ENCODE measurements at regions not wholly inside any gene's neighbourhood (a gene's known extent, or its start where the extent isn't known, plus 50 kb on each side); places are given as distances from the start of the nearest gene placed in this dataset.

DNA sequence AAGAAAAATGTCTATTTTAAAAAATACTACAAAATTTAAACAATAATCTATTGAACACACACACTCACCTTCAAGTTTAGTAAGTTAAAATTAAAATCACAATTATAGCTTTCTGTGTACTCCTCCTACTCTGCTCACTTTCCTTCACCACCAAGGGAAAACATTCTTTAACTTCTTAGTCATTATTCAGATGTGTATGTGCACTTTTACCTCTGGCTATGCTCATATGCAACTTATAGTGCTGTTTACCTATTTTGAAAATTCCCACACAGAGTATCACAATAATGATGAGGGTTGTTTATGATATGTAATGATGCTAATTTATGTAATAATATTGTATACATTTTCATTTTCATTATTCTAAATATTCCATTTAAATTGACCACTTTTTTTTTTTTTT, 661.4 kb downstream of the MRPL39 start:
- no peaks in the 10 kb centered on the region for H3F3A ChIP-seq (replicated peaks; ENCODE audit: low read depth)
- H3K27me3 Mint-ChIP-seq (ENCODE audit: insufficient read depth, low read depth, poor library complexity): peaks cover 2% of the 10 kb centered on the region
- no peak overlapping the region for H3K4me3 ChIP-seq
- no peaks in the 10 kb centered on the region for H3K27me3 ChIP-seq (ENCODE audit: insufficient read depth)
- H3K4me1 ChIP-seq (ENCODE audit: insufficient read depth): peaks cover 3% of the 10 kb centered on the region; the same call in 1 of the 2 replicates
- no peak overlapping the region for H3K4me3 Mint-ChIP-seq
- peaks cover 4% of the 10 kb centered on the region; the same call in 1 of the 3 replicates for H3K36me3 Mint-ChIP-seq (ENCODE audit: low read depth)
- no peak overlapping the region for H3K4me2 ChIP-seq
- peaks cover 10% of the 10 kb centered on the region; the same call in 2 of the 3 replicates for H3K4me1 Mint-ChIP-seq
- H3K79me2 ChIP-seq (replicated peaks; ENCODE audit: insufficient read depth): no peaks in the 10 kb centered on the region
- ATAC-seq: no peak
- H2AFZ ChIP-seq: no peak overlapping the region
- H3K9me2 ChIP-seq (ENCODE audit: insufficient read depth): no peaks in the 10 kb centered on the region; the same call in 1 of the 2 replicates
- DNase-seq (ENCODE audit: low spot score): no peak
- H4K20me1 ChIP-seq (replicated peaks; ENCODE audit: insufficient read depth): no peaks in the 10 kb centered on the region
- H3K9me3 Mint-ChIP-seq: peaks cover 68% of the 10 kb centered on the region
- H3K36me3 ChIP-seq (ENCODE audit: insufficient read depth): no peaks in the 10 kb centered on the region
- TF ChIP-seq CREB1 (CRISPR knock-in tag; IDR thresholded peaks at IDR 0.05; ENCODE audit: low read depth) (no peak), JUNB (IDR thresholded peaks at IDR 0.05; ENCODE audit: unreplicated experiment) (no peak), NANOG (IDR thresholded peaks at IDR 0.05; ENCODE audit: borderline replicate concordance) (no peak), POLR2AphosphoS5 (IDR thresholded peaks at IDR 0.05; ENCODE audit: low read depth) (no peak), REST (IDR thresholded peaks at IDR 0.05; ENCODE audit: unreplicated experiment) (no peak), ZNF331 (CRISPR knock-in tag; IDR thresholded peaks at IDR 0.05; ENCODE audit: low read depth) (no peak), EZH2phosphoT487 (IDR thresholded peaks at IDR 0.05; ENCODE audit: unreplicated experiment) (no peak), ZNF462 (CRISPR knock-in tag; IDR thresholded peaks at IDR 0.05) (no peak), ZNF114 (CRISPR knock-in tag; IDR thresholded peaks at IDR 0.05) (no peak), STAT1 (IDR thresholded peaks at IDR 0.05; ENCODE audit: unreplicated experiment) (no peak), EZH2 (IDR thresholded peaks at IDR 0.05; ENCODE audit: low read depth, unreplicated experiment) (no peak)
- TF ChIP-seq, protein P1, sequence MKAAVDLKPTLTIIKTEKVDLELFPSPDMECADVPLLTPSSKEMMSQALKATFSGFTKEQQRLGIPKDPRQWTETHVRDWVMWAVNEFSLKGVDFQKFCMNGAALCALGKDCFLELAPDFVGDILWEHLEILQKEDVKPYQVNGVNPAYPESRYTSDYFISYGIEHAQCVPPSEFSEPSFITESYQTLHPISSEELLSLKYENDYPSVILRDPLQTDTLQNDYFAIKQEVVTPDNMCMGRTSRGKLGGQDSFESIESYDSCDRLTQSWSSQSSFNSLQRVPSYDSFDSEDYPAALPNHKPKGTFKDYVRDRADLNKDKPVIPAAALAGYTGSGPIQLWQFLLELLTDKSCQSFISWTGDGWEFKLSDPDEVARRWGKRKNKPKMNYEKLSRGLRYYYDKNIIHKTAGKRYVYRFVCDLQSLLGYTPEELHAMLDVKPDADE (IDR thresholded peaks at IDR 0.05): no peak
- TF ChIP-seq, protein P2, sequence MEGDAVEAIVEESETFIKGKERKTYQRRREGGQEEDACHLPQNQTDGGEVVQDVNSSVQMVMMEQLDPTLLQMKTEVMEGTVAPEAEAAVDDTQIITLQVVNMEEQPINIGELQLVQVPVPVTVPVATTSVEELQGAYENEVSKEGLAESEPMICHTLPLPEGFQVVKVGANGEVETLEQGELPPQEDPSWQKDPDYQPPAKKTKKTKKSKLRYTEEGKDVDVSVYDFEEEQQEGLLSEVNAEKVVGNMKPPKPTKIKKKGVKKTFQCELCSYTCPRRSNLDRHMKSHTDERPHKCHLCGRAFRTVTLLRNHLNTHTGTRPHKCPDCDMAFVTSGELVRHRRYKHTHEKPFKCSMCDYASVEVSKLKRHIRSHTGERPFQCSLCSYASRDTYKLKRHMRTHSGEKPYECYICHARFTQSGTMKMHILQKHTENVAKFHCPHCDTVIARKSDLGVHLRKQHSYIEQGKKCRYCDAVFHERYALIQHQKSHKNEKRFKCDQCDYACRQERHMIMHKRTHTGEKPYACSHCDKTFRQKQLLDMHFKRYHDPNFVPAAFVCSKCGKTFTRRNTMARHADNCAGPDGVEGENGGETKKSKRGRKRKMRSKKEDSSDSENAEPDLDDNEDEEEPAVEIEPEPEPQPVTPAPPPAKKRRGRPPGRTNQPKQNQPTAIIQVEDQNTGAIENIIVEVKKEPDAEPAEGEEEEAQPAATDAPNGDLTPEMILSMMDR (conservative IDR thresholded peaks at IDR 0.05; ENCODE audit: low read depth in 2 of 2): no peak
- no peak overlapping the region for H3K27ac Mint-ChIP-seq
- H3K27ac ChIP-seq (ENCODE audit: low read depth): no peak overlapping the region

Data from GM23338 (cell line).